GM18873 (cell line): ENCODE measurements at regions not wholly inside any gene's neighbourhood (a gene's known extent, or its start where the extent isn't known, plus 50 kb on each side); places are given as distances from the start of the nearest gene placed in this dataset.
"Not testable (repeated sequence)": the region's sequence is repeated elsewhere in the genome, so short reads cannot be mapped to it uniquely, and the experiment has no call there.

Experiments used
- ATAC-seq: cut with Tn5 transposase; IDR thresholded peaks from one replicate; pipeline ENCODE4 v1.9.1; 2021; ENCODE audit warnings: mild to moderate bottlenecking, moderate library complexity, moderate number of reproducible peaks; ENCODE audit not compliant: unreplicated experiment, low FRiP score

GRCh38 chr14:58725871-58726270, 88.1 kb downstream of the DACT1 start:
- ATAC-seq: no peak

DNA sequence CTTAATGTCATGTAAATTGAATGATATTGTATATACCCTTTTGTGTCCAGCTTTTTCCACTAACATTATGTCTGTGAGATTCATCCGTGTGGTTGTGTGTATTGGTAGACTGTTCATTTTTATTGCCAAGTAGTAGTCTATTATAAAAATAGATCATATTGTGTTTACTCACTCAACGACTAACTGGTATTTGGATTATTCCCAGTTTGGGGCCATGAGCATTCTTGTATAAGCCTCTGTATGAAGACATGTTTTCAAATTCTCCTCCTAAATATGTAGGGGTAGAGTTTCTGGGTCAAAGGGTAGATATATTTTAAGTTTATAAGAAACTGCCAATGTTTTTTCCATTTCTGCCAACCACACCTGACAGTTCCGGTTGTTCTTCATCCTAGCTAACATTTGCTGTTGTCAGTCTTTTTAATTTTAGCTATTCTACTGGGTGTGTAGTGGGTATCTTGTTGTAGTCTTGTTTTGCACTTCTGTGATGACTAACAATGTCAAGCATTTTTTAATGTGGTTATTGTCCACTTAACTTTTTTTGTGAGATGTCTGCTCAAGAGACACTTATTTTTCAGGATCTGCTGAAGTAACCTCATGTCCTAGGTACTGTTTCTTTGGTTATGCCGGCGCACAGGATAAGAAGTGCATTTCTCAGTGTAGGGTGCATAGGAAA, 93.2 kb downstream of the DACT1 start:
- no peak for ATAC-seq

- ATAC-seq: no peak
These were observed 93.9 kb downstream of the DACT1 start for GRCh38 chr14:58731465-58732293.

DNA sequence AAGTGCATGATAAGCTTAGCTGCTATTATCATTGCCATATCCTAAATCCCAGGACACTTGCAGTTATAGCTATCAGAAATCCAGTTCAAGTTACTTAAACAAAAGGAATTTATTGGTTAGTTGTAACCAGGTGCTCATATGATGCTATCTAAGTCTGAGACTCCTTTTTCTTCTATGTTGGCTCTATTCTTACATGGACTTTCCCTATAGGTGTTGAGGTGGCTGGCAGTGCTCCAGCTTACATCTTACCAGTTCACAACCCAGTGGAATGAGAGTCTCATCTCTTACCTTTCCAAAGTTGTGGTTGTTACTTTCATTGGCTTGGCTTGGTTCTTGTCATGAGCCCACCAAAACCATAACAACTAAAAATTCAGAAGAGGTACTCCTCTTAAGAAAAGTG, 94.6 kb downstream of the DACT1 start:
- no peak for ATAC-seq

DNA sequence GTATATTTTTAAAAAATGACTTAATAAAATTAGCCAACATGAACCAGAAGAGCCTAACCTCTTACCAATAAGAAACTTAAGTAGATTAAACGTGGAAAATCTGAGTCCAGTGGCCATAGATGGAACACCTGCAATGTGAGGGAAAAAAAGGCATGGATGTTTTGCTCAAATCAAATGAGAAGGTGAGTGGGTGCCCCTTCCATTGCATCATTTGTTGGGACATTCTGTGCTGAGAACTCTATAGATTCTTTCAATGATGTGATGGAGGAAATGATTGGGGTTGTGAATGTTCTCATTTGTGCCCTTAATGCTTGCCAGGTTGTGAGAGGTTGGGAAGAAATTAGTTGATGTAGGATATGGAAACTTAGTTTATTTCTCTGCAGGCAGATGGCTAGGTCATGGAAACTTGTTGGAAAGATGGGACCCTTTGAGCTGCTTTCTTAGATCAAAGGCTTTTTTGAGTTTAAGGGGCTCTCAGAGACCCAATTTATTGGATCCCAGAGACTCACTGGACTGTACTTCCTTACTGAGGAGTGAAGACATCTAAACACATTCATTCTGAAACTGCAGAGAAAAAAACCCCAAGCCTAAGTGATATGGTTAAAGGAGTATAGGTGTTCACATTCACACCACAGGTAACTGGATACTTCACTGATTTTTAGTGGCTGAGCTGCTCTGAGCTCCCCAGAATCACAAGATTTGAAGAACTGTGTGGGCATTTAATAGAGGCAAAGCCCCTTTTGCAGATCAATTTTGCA, 95.9 kb downstream of the DACT1 start:
- no peak for ATAC-seq

DNA sequence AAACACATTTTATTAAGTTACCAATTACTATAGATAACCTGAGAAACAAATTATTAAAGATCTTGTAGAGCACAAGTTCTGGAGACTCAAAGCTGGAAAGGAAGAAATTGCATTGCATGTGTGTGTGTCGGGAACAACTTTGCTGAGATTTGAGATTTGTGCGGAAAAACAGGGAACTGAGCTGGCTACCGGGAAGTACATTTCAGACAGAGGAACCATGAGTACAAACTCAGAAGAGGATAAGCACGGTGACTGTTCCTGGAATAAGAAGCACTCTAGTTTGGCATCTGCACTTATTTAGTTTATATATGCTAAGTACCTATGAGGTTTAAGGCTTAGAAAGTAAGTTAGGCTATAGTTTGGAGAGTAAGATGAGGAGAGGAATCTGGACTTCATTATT, 97.8 kb downstream of the DACT1 start:
- no peak for ATAC-seq

DNA sequence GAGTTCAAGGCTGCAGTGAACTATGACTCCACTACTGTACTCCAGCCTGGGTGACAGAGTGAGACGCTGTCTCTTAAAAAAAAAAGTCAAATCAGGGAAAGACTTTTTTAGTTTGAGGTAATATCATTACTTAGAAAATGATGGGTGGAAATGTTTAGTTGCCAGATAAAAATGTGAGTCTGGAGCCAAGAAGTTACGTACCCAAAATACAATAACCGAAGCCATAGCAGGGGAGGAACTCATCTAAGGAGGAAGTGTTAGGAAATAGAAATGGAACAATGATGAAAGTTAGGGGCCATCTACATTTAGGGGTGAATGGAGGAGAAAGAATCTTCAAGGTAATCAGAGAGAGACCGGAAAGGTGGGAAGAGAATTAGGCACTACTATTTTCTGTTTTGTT, 98.8 kb downstream of the DACT1 start:
- ATAC-seq: no peak

DNA sequence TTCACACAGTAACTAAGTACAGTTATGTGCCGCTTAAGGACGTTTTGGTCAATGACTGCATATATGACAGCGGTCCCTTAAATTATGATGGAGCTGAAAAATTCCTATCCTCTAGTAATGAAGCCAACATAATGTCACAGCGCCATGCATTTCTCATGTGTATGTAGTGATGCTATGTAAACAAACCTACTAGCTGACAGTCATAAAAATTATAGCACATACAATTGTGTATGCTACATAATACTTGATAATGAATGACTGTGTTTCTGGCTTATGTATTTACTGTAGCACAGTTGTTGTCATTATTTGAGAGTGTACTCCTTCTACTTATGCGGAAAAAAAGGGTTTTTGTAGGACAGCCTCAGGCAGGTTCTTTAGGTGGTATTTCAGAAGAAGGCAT, 99.7 kb downstream of the DACT1 start:
- ATAC-seq: no peak

DNA sequence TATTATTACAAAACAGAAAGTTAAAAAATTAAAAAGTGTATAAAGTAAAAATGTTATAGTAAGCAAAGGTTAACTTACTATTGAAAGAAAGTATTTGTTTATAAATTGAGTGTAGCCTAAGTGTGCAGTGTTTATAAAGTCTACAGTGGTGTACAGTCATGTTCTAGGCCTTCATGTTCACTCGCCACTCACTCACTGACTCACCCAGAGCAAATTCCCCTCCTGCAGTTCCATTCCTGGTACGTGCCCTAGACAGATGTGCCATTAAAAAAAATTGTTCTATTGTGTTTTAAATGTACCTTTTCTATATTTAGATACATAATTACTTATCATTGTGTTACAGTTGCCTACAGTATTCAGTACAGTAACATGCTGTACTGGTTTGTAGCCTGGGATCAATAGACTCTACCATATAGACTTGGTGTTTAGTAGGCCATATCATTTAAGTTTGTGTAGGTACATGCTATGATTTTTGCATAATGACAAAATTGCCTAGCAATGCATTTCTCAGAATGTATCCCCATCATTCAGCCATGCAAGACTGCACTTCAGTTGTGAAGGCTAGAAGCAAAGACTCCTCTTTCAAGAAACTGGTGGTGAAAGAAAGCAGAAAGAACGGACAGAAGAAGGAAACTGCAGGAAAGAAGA, 100.6 kb downstream of the DACT1 start:
- ATAC-seq: no peak

DNA sequence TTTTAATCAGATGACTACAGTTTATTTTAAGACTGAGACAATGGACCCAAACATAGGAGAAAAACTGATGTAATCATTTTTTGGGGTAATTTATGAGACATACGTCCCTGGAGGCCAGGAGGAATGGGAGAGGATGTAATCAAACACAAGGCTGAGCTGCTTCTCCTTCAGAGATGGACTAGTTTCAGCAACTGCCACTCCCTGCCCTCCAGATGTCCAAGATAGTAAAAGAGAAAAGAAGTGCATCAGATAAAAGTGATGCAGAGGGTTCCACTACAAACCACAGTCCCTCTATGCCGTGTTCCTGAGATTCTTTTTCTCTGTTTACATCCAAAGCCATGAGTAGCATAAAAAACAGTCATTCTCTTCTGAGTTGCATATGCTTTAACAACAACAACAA, 101.1 kb downstream of the DACT1 start:
- no peak for ATAC-seq

- no peak for ATAC-seq
These were observed 101.9 kb downstream of the DACT1 start for GRCh38 chr14:58739674-58740073.

DNA sequence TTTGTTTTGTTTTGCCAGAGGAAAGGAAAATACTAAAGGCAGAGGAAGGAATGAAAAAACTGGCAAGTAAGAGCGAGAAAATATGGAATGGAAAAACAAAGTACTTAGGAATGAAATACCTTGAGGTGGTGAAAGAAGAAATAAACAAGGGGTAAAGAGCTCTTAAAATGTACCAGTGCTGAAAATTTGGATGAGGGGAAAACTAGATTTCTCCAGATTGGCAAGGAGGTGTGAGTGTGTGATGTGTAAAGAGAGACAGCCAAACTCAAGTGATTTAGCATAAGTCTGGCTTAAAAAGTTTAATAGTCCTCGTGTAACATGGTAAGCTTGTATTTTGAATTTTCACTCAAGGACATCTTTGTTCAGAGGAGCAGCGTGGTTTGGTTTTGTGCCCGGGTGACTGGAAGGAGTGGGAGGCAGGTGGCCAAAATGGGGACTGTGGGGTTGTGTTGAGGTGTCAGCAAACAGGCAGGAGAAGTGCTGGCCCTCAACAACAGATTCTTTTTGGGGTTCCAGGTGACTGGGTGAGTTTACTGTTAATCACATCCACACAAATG, 102.7 kb downstream of the DACT1 start:
- ATAC-seq: no peak

DNA sequence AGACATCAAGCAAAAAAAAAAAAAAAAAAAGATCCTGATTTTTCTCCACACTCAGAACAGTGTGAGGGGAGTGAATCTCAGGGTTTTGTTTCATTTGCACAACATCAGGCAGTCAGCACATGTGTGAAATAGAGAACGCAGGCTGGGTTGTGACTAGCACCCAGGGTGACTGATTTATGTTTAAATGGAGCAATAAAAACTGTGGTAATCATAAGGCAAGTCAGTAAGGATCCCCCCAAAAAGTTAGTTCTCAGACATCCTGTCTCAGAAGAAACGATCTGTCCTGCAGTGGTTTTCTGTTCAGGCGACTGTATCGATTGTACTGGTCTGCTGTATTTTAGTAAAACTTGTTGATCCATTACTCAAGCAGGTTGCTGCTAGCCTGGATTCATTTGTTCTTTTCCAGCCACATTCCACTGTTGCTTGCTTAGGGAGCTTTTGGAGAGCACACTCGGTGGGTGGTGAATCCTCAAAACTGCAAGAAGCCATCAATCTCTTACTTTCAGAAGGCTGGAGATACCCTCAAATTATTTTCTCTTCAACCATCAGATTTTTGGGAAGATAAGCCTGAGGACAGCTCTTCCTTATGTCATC, 107.1 kb downstream of the DACT1 start:
- ATAC-seq: no peak

GRCh38 chr14:58746261-58746660, 108.5 kb downstream of the DACT1 start:
- no peak for ATAC-seq

DNA sequence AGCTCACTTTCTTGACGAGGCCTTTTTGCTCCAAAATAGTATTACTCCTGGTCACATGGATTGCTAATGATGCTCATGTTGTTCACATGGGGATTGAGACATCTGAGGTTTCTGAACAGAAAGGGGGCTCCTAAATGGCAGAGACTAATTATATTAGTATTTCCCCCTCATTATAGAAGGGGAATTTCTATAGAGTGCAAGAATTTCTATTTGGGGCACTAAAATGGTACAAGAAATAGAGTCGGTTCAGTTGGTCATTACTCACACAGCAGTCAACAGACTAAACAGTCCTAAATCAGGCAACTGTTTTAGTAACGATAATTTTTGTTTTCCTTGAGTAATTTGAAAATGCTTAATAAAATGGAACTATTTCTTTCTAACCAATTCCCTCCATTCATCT, 108.9 kb downstream of the DACT1 start:
- ATAC-seq: no peak

- ATAC-seq: no peak
These were observed 109.4 kb downstream of the DACT1 start for GRCh38 chr14:58747181-58747580.

DNA sequence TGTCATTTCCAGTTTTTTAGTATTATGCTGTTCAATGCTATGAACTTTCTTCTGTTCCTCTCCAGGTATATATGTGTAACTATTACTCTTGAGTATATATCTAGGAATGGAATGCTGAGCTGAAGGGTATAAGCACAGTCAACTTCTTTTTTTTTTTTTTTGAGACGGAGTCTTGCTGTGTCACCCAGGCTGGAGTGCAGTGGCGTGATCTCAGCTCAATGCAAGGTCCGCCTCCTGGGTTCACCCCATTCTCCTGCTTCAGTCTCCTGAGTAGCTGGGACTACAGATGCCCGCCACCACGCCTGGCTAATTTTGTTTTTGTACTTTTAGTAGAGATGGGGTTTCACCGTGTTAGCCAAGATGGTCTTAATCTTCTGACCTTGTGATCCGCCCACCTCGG, 110.5 kb downstream of the DACT1 start:
- ATAC-seq: not testable (repeated sequence)

GRCh38 chr14:58749066-58749669, 111.4 kb downstream of the DACT1 start:
- ATAC-seq: peak; percentile 71

- no peak for ATAC-seq
These were observed 112.8 kb downstream of the DACT1 start for GRCh38 chr14:58750321-58751269.
